Heart right ventricle (tissue), 16 donors: ENCODE measurements at regions not wholly inside any gene's neighbourhood (a gene's known extent, or its start where the extent isn't known, plus 50 kb on each side); places are given as distances from the start of the nearest gene placed in this dataset.

ENCODE experiments used
- ATAC-seq, 8 donors: fragments of 200-7000 bp; cut with Tn5 transposase; one replicate each; pipeline ENCODE4 v1.9.1; 2020; ENCODE audit warnings: mild to moderate bottlenecking in 8 of 8, moderate library complexity in 8 of 8, moderate number of reproducible peaks in 1 of 8
- DNase-seq, 2 donors: peaks; one replicate each; pipeline ENCODE4 v3.0.0-alpha.2; 2020
- H3K27ac ChIP-seq, 10 donors: fragments of 200-600 bp; sonication (generic) in 2 of 10; one replicate each; pipeline versions ENCODE4 v1.5.0 to v1.8.0; 2020 to 2022; ENCODE audit warnings: mild to moderate bottlenecking in 3 of 10
- H3K27me3 ChIP-seq, 7 donors: fragments of 200-600 bp; one replicate each; pipeline ENCODE4 v1.8.0; 2021 to 2022; ENCODE audit warnings: mild to moderate bottlenecking in 2 of 7
- H3K36me3 ChIP-seq, 9 donors: fragments of 200-600 bp; sonication (generic) in 1 of 9; one replicate each; pipeline versions ENCODE4 v1.5.0 to v1.8.0; 2020 to 2022; ENCODE audit warnings: mild to moderate bottlenecking in 2 of 9
- H3K4me1 ChIP-seq, 9 donors: fragments of 200-600 bp; sonication (generic) in 1 of 9; one replicate each; pipeline versions ENCODE4 v1.5.0 to v1.8.0; 2020 to 2022; ENCODE audit warnings: mild to moderate bottlenecking in 4 of 9
- H3K4me3 ChIP-seq, 10 donors: fragments of 200-600 bp; sonication (generic) in 2 of 10; one replicate each; pipeline versions ENCODE4 v1.5.0 to v1.8.0; 2020 to 2022; ENCODE audit warnings: mild to moderate bottlenecking in 7 of 10, moderate library complexity in 2 of 10
- H3K9me3 ChIP-seq, 11 donors: fragments of 200-600 bp in 10 of 11; sonication (generic) in 2 of 11; one replicate each; pipeline versions ENCODE4 v1.5.0 to v1.8.0; 2013 to 2022; ENCODE audit warnings: mild to moderate bottlenecking in 2 of 11, control low read depth in 1 of 11, moderate library complexity in 1 of 11
- CTCF ChIP-seq, 9 donors: fragments of 200-600 bp; sonication (generic) in 2 of 9; IDR thresholded peaks; one replicate each; pipeline versions ENCODE4 v1.5.0 to v1.8.0; 2021 to 2022; ENCODE audit warnings: antibody characterized with exemption in 9 of 9, mild to moderate bottlenecking in 5 of 9, moderate library complexity in 1 of 9
- WGBS, 2 donors: extraction: QIAGEN DNeasy Blood & Tissue Kit; methylation state at CpG; one replicate each; pipeline ENCODE4 v1.1.7; 2013; ENCODE audit warnings: inconsistent platforms in 1 of 2; 5-methylcytosine and 5-hydroxymethylcytosine counted together
- intact Hi-C, 10 donors: fragments of 100-400 bp; cut with DNase I; formaldehyde crosslinking; loops; one replicate each; pipeline versions ENCODE4 v1.11.1 to v1.14.2; 2022
- donor health status: Arrhythmogenic right ventricular cardiomyopathy.
- donor health status: ischemic (EF 13 %, LVEDD 7.1; RV severe dilation, severe dysfunction).
- donor health status: healthy with polysubstance abuse.
- donor health status: DM: no; HTN: yes; CAD: no.
- donor health status: DM: no; HTN: no; CAD: no.
- donor health status: ischemic (EF 25% LVEDD 6.9; RV normal size, moderate dysfunction).
- donor health status: ischemic (EF 25% LVEDD 5.7; RV mildly dilated, moderate dysfunction).
- donor health status: healthy.
- donor health status: DM: yes; HTN: yes; CAD: no.
- donor health status: Ischemic cardiomyopathy.
- donor health status: ischemic (EF 35%, LVEDD 5.7; RV mildly dilated, moderate dysfunction).
- donor health status: nonischemic (EF 11% LVEDD 7.7; RV severe dilation, severe dysfunction).
- donor health status: DM: yes; HTN: yes; CAD: no.
- donor health status: PGD.
- donor health status: ischemic (EF 29% LVEDD 5.4; RV normal size, mild dysfunction).
- donor health status: nonischemic (EF 23%, LVEDD 6.1; RV moderate dilation, normal function).

GRCh38 chr10:100615908-100616307, 80.2 kb downstream of the HIF1AN start:
- Histone ChIP-seq H3K9me3 (no peaks in the 10 kb centered on the region), H3K4me3 (no peak overlapping the region), H3K36me3 (no peaks in the 10 kb centered on the region), H3K27ac (no peak overlapping the region), H3K4me1 (no peaks in the 10 kb centered on the region), H3K27me3 (peaks cover 0 to 78% (median 65%) of the 10 kb centered on the region in 7 donors)
- ATAC-seq (no peak), DNase-seq (no peak)
- WGBS, 2 donors = 65 to 66% methylated on average over 5 of the region's 5 CpGs
- intact Hi-C loops = no loop called here
- TF ChIP-seq CTCF (IDR thresholded peaks at IDR 0.05) = no peak

DNA sequence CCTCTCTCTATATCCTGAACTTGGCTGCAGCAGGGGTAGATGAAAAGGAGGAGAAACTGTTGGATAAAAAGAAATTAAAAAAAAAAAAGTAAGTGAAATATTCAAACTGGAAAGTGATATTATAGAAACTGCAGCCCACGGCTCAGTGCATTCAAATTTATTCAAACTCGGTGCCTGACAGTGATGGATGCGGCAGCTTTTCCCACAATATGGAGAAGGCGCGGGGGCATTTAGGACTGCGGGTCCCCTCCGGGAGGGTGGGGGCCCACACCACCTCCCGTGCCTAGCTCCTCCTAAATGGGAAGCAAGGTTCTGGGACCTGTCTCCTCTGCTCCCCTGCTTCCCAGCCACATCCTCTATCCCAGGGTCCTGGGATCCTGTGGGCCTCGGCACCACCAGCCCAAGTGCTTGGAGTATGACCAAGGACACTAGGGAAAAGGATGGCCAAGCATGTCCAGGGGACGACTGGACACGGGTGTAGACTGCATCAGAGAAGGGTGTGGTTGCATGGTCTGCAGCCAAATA, 82.4 kb downstream of the HIF1AN start:
- intact Hi-C loops = no loop called here
- ATAC-seq = no peak
- no peak for TF ChIP-seq CTCF (IDR thresholded peaks at IDR 0.05)

DNA sequence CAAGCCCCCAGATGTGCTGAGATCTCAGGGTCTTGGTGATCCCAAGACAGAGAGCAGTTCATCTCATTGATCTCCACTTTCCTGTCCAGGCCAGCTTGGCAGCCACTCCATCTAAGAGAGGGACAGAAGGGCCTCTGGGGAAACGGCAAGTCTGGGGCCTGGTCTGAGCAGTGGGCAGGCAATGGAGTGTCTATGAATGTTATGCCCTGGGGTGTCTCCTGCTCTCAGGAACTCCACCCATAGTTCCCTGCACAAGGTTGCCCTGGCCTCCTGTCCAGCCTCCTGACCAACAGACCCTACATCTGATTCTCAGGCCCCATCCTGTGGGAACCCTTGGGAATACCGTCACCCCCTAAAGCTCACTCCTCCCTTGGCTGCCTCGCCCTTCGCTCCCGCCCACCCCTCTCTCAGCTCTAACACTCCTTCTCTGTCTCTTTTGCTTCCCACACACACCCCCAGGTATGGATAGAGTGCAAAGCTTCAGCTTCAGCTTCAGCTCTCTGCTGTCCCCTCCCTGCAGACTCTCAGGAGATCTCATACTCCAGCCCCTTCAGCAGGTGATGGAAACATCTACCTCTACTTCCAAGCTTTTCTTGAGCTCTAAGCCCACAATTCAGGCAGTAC, 83.0 kb downstream of the HIF1AN start:
- Histone ChIP-seq H3K4me3 (no peak overlapping the region), H3K27me3 (peaks cover 5 to 86% (median 82%) of the 10 kb centered on the region in 7 donors), H3K4me1 (no peaks in the 10 kb centered on the region), H3K9me3 (no peaks in the 10 kb centered on the region), H3K36me3 (no peaks in the 10 kb centered on the region), H3K27ac (no peak overlapping the region)
- no peak for ATAC-seq
- DNase-seq = no peak
- intact Hi-C loops = no loop called here
- WGBS, 2 donors = 60 to 74% methylated on average over 5 of the region's 5 CpGs
- no peak for TF ChIP-seq CTCF (IDR thresholded peaks at IDR 0.05)

More for the DNA sequence above, 82.4 kb downstream of the HIF1AN start:
- 77 to 82% methylated on average over 11 of the region's 11 CpGs for WGBS, 2 donors
- no peak overlapping the region for H3K27ac ChIP-seq
- H3K9me3 ChIP-seq = no peaks in the 10 kb centered on the region
- peaks cover 5 to 85% (median 80%) of the 10 kb centered on the region in 7 donors for H3K27me3 ChIP-seq
- DNase-seq = no peak
- H3K4me1 ChIP-seq = no peaks in the 10 kb centered on the region
- H3K4me3 ChIP-seq = no peak overlapping the region
- no peaks in the 10 kb centered on the region for H3K36me3 ChIP-seq

DNA sequence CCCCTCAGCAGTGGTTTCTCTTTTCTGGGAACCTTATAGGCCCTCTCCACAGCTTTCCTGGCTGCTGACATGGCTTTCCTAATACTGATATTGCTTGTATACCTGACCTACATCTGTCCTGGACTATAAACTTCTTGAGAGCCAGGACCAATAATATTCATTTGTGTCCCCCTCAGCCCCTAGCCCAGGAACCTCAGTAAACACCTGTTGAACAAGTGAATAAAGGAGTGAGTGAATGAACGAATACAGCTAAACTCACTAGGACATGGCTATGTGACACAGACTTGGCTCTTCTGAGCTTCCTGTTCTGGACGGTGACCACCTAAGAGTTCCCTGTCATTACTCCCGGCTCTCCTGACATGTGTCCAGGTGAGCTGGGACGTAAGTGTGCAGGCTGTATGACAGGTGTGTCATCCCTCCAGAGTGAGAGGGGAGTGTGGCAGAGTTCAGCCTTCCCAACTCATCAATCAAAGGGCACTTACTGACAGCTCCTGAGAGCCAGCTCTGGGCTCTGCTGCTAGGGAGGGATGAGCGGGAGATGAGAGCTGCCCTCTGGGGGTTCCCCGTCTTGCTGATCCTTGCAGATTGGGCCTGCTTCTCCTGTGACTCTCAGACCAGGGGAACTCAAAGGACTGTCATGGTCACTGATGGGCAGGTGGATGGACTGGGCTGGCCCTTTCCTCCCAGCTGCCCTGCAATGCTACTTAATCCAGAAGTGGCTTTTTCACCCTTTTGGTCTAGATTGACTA, 84.5 kb downstream of the HIF1AN start:
- Histone ChIP-seq H3K4me3 (no peak overlapping the region), H3K4me1 (no peaks in the 10 kb centered on the region), H3K9me3 (no peaks in the 10 kb centered on the region), H3K27ac (no peak overlapping the region), H3K36me3 (no peaks in the 10 kb centered on the region), H3K27me3 (peaks cover 5 to 96% (median 91%) of the 10 kb centered on the region in 7 donors)
- no peak for TF ChIP-seq CTCF (IDR thresholded peaks at IDR 0.05)
- DNase-seq (no peak), ATAC-seq (no peak)
- 72 to 75% methylated on average over 6 of the region's 6 CpGs for WGBS, 2 donors
- intact Hi-C loops = no loop called here
